PC-3 (cell line): ENCODE measurements at regions not wholly inside any gene's neighbourhood (a gene's known extent, or its start where the extent isn't known, plus 50 kb on each side); places are given as distances from the start of the nearest gene placed in this dataset.

Experiments
- EZH2phosphoT487 ChIP-seq: fragments of 300-600 bp; sonication (generic); IDR thresholded peaks from 2 replicates; pipeline ENCODE4 v1.6.1; 2018; ENCODE audit warnings: mild to moderate bottlenecking, antibody characterized with exemption, low read length, borderline replicate concordance
- TF ChIP-seq, protein P1 (sequence below): fragments of 300-600 bp; sonication (generic); conservative IDR thresholded peaks from 2 replicates; pipeline ENCODE4 v1.5.1; 2017; ENCODE audit warnings: antibody characterized with exemption, low read depth, mild to moderate bottlenecking, low read length

DNA sequence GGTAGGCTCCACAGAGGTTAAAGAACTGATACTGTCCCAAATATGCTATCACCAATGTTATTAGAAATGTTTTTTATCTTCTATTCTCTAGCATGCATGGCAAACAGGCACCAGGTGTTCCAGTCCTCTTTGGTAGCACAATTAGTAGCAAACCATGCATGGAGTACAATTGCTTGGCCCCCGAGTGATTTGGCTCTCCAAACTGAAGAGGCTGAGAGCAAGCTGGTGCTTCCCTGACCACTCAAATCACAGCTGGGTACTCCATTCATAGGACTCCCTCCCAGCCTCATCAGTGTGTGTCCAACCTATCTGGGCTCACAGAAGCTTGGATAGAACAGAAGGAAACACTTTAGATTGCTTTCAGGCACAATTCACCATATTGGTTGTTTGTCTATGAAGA, 93.4 kb downstream of the DIO2 start:
- no peak for TF ChIP-seq EZH2phosphoT487
- TF ChIP-seq, protein P1, sequence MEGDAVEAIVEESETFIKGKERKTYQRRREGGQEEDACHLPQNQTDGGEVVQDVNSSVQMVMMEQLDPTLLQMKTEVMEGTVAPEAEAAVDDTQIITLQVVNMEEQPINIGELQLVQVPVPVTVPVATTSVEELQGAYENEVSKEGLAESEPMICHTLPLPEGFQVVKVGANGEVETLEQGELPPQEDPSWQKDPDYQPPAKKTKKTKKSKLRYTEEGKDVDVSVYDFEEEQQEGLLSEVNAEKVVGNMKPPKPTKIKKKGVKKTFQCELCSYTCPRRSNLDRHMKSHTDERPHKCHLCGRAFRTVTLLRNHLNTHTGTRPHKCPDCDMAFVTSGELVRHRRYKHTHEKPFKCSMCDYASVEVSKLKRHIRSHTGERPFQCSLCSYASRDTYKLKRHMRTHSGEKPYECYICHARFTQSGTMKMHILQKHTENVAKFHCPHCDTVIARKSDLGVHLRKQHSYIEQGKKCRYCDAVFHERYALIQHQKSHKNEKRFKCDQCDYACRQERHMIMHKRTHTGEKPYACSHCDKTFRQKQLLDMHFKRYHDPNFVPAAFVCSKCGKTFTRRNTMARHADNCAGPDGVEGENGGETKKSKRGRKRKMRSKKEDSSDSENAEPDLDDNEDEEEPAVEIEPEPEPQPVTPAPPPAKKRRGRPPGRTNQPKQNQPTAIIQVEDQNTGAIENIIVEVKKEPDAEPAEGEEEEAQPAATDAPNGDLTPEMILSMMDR: no peak
